Liver (tissue), 8 donors: ENCODE measurements at regions not wholly inside any gene's neighbourhood (a gene's known extent, or its start where the extent isn't known, plus 50 kb on each side); places are given as distances from the start of the nearest gene placed in this dataset.

ENCODE experiments used
- DNase-seq: peaks from one replicate; pipeline ENCODE4 v3.0.0-alpha.2; 2017; ENCODE audit warnings: low spot score
- H3K27ac ChIP-seq, 2 donors: one replicate each; pipeline ENCODE4 v1.7.0; 2013; ENCODE audit warnings: inconsistent platforms in 2 of 2, low read length in 2 of 2, control low read depth in 1 of 2, low read depth in 1 of 2, mild to moderate bottlenecking in 1 of 2
- H3K27me3 ChIP-seq, 4 donors: one replicate each; pipeline versions ENCODE4 v1.6.1 to v1.7.0; 2013; ENCODE audit warnings: low read length in 3 of 4, inconsistent platforms in 1 of 4, mild to moderate bottlenecking in 1 of 4, moderate library complexity in 1 of 4; ENCODE audit not compliant: control insufficient read depth in 4 of 4, insufficient read depth in 4 of 4
- H3K36me3 ChIP-seq, 4 donors: one replicate each; pipeline versions ENCODE4 v1.6.1 to v1.7.0; 2013; ENCODE audit warnings: low read length in 3 of 4, mild to moderate bottlenecking in 3 of 4, low read depth in 1 of 4, moderate library complexity in 1 of 4; ENCODE audit not compliant: control insufficient read depth in 4 of 4, insufficient read depth in 3 of 4
- H3K4me1 ChIP-seq, 4 donors: one replicate each; pipeline versions ENCODE4 v1.6.1 to v1.7.0; 2013; ENCODE audit warnings: low read length in 3 of 4, mild to moderate bottlenecking in 3 of 4, moderate library complexity in 1 of 4; ENCODE audit not compliant: control insufficient read depth in 4 of 4, insufficient read depth in 4 of 4
- H3K4me3 ChIP-seq, 3 donors: one replicate each; pipeline versions ENCODE4 v1.6.1 to v1.7.0; 2013; ENCODE audit warnings: low read length in 3 of 3, control low read depth in 1 of 3, low read depth in 1 of 3, mild to moderate bottlenecking in 1 of 3
- H3K9ac ChIP-seq, 2 donors: one replicate each; pipeline ENCODE4 v1.7.0; 2013; ENCODE audit warnings: low read length in 2 of 2, mild to moderate bottlenecking in 2 of 2, moderate library complexity in 2 of 2, control low read depth in 1 of 2, low read depth in 1 of 2
- H3K9me3 ChIP-seq, 4 donors: one replicate each; pipeline versions ENCODE4 v1.6.1 to v1.7.0; 2013; ENCODE audit warnings: low read length in 3 of 4; ENCODE audit not compliant: control insufficient read depth in 4 of 4
- EGR1 ChIP-seq, 2 donors: IDR thresholded peaks; 2 replicates each; pipeline ENCODE4 v1.6.1; 2016 to 2018; ENCODE audit warnings: antibody characterized with exemption in 2 of 2, low read depth in 2 of 2
- FOXA1 ChIP-seq: IDR thresholded peaks from 2 replicates; pipeline ENCODE4 v1.6.1; 2016; ENCODE audit warnings: antibody characterized with exemption
- GABPA ChIP-seq, 2 donors: IDR thresholded peaks in 1 of 2; conservative IDR thresholded peaks in 1 of 2; 2 replicates each; pipeline ENCODE4 v1.6.1; 2016; ENCODE audit warnings: antibody characterized with exemption in 2 of 2, mild to moderate bottlenecking in 1 of 2, moderate library complexity in 1 of 2
- HNF4G ChIP-seq: IDR thresholded peaks from 2 replicates; pipeline ENCODE4 v1.6.1; 2016; ENCODE audit warnings: antibody characterized with exemption
- JUND ChIP-seq, 2 donors: IDR thresholded peaks; 2 replicates each; pipeline ENCODE4 v1.6.1; 2016; ENCODE audit warnings: antibody characterized with exemption in 2 of 2
- NR2F2 ChIP-seq: IDR thresholded peaks from 2 replicates; pipeline ENCODE4 v1.6.1; 2016; ENCODE audit warnings: antibody characterized with exemption
- RAD21 ChIP-seq, 2 donors: IDR thresholded peaks; 2 replicates each; pipeline ENCODE4 v1.6.1; 2016; ENCODE audit warnings: antibody characterized with exemption in 2 of 2, mild to moderate bottlenecking in 2 of 2
- RXRA ChIP-seq, 2 donors: IDR thresholded peaks; 2 replicates each; pipeline ENCODE4 v1.6.1; 2017 to 2018; ENCODE audit warnings: antibody characterized with exemption in 2 of 2, mild to moderate bottlenecking in 1 of 2
- TAF1 ChIP-seq: conservative IDR thresholded peaks from 2 replicates; pipeline ENCODE4 v1.6.1; 2016; ENCODE audit warnings: antibody characterized with exemption, mild to moderate bottlenecking
- YY1 ChIP-seq: IDR thresholded peaks from 2 replicates; pipeline ENCODE4 v1.6.1; 2016; ENCODE audit warnings: antibody characterized with exemption, mild to moderate bottlenecking
- WGBS: extraction: QIAGEN DNeasy Blood & Tissue Kit; methylation state at CpG from one replicate; pipeline ENCODE4 v1.1.7; 2013; 5-methylcytosine and 5-hydroxymethylcytosine counted together
- TF ChIP-seq, protein P1 (sequence below): IDR thresholded peaks from 2 replicates; pipeline ENCODE4 v1.6.1; 2016; ENCODE audit warnings: antibody characterized with exemption
- TF ChIP-seq, protein P2 (sequence below): IDR thresholded peaks from 2 replicates; pipeline ENCODE4 v1.6.1; 2016; ENCODE audit warnings: antibody characterized with exemption, mild to moderate bottlenecking
- TF ChIP-seq, protein P3 (sequence below): IDR thresholded peaks from 2 replicates; pipeline ENCODE4 v1.6.1; 2016; ENCODE audit warnings: antibody characterized with exemption
- TF ChIP-seq, protein P4 (sequence below): fragments of 150-350 bp; IDR thresholded peaks from 2 replicates; pipeline ENCODE4 v1.5.1; 2017; ENCODE audit warnings: improper control_type of control experiment, low read depth, low read length; ENCODE audit not compliant: missing input control
- TF ChIP-seq, protein P5 (sequence below): IDR thresholded peaks from 2 replicates; pipeline ENCODE4 v1.6.1; 2016; ENCODE audit warnings: antibody characterized with exemption
- donor health status: healthy.
- donor health status: healthy.
- donor health status: healthy.
- donor health status: healthy.
- donor health status: healthy.

DNA sequence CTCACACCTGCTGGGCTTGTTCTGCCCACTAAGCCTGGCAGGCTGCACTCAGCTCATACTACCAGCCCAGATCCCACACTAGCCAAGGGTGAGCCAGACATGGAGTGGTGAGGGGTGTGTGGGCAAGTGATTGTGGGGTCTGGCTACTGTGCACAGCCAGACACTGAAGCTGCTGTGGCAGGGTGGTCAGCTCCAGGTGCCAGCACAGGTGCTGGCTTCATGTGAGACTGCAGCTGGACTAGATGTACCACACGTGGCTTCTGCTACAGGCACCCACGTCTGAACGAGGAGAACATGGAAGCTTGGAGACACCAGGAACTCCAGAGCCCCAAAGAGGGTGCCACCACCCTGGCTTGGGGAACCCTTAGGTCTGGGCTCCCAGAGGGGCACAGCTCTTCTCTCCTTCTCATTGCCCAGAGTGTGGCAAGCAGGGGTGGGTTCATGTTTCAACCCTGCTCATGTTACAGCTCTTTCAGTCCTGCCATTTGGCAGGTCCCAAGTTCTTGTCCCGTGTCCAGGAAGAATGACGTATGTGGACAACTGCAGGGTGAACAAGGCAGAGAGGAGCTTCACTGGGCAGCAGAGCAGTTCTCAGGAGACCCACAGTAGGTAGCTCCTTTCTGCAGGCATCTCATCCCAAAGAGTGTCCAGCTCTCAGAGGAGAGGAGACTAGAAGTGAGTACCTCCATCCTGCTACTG, 1624.2 kb upstream of the TMEFF2 start:
- no peak for DNase-seq
- no peak overlapping the region for H3K9ac ChIP-seq
- H3K27ac ChIP-seq = no peak overlapping the region

DNA sequence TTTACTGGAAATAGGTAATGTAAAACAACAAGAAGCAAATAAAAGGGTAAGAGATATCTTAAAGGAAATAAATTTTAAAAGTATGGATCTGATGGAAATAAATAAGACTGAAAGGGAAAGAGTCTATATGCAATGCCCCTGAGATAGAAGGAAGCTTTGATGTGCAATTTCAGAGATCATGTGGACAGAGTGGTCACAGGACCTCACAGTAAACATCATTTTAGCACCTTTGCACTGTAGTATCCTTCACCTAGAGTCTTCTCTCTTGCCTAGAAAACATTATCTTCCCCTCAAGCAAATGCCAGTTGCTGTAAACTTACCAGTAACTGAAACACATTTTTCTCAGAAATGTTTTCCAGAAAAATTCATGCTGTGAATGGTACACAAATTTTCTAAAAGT, 1621.3 kb upstream of the TMEFF2 start:
- DNase-seq = no peak
- Histone ChIP-seq H3K9me3 (peaks cover 0 to 7% (median 4%) of the 10 kb centered on the region in 4 donors), H3K27me3 (no peaks in the 10 kb centered on the region), H3K4me3 (no peak overlapping the region), H3K9ac (no peak overlapping the region), H3K27ac (no peak overlapping the region), H3K36me3 (no peaks in the 10 kb centered on the region), H3K4me1 (no peaks in the 10 kb centered on the region)
- TF ChIP-seq, protein P1, sequence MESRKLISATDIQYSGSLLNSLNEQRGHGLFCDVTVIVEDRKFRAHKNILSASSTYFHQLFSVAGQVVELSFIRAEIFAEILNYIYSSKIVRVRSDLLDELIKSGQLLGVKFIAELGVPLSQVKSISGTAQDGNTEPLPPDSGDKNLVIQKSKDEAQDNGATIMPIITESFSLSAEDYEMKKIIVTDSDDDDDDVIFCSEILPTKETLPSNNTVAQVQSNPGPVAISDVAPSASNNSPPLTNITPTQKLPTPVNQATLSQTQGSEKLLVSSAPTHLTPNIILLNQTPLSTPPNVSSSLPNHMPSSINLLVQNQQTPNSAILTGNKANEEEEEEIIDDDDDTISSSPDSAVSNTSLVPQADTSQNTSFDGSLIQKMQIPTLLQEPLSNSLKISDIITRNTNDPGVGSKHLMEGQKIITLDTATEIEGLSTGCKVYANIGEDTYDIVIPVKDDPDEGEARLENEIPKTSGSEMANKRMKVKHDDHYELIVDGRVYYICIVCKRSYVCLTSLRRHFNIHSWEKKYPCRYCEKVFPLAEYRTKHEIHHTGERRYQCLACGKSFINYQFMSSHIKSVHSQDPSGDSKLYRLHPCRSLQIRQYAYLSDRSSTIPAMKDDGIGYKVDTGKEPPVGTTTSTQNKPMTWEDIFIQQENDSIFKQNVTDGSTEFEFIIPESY = no peak
- TF ChIP-seq, protein P2, sequence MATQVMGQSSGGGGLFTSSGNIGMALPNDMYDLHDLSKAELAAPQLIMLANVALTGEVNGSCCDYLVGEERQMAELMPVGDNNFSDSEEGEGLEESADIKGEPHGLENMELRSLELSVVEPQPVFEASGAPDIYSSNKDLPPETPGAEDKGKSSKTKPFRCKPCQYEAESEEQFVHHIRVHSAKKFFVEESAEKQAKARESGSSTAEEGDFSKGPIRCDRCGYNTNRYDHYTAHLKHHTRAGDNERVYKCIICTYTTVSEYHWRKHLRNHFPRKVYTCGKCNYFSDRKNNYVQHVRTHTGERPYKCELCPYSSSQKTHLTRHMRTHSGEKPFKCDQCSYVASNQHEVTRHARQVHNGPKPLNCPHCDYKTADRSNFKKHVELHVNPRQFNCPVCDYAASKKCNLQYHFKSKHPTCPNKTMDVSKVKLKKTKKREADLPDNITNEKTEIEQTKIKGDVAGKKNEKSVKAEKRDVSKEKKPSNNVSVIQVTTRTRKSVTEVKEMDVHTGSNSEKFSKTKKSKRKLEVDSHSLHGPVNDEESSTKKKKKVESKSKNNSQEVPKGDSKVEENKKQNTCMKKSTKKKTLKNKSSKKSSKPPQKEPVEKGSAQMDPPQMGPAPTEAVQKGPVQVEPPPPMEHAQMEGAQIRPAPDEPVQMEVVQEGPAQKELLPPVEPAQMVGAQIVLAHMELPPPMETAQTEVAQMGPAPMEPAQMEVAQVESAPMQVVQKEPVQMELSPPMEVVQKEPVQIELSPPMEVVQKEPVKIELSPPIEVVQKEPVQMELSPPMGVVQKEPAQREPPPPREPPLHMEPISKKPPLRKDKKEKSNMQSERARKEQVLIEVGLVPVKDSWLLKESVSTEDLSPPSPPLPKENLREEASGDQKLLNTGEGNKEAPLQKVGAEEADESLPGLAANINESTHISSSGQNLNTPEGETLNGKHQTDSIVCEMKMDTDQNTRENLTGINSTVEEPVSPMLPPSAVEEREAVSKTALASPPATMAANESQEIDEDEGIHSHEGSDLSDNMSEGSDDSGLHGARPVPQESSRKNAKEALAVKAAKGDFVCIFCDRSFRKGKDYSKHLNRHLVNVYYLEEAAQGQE = no peak
- TF ChIP-seq, protein P3, sequence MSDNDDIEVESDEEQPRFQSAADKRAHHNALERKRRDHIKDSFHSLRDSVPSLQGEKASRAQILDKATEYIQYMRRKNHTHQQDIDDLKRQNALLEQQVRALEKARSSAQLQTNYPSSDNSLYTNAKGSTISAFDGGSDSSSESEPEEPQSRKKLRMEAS = no peak
- TF ChIP-seq, protein P4, sequence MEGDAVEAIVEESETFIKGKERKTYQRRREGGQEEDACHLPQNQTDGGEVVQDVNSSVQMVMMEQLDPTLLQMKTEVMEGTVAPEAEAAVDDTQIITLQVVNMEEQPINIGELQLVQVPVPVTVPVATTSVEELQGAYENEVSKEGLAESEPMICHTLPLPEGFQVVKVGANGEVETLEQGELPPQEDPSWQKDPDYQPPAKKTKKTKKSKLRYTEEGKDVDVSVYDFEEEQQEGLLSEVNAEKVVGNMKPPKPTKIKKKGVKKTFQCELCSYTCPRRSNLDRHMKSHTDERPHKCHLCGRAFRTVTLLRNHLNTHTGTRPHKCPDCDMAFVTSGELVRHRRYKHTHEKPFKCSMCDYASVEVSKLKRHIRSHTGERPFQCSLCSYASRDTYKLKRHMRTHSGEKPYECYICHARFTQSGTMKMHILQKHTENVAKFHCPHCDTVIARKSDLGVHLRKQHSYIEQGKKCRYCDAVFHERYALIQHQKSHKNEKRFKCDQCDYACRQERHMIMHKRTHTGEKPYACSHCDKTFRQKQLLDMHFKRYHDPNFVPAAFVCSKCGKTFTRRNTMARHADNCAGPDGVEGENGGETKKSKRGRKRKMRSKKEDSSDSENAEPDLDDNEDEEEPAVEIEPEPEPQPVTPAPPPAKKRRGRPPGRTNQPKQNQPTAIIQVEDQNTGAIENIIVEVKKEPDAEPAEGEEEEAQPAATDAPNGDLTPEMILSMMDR = no peak
- TF ChIP-seq HNF4G (no peak), NR2F2 (no peak), YY1 (no peak), TAF1 (no peak), FOXA1 (no peak)
- TF ChIP-seq, protein P5, sequence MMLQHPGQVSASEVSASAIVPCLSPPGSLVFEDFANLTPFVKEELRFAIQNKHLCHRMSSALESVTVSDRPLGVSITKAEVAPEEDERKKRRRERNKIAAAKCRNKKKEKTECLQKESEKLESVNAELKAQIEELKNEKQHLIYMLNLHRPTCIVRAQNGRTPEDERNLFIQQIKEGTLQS = no peak

More for the DNA sequence above, 1624.2 kb upstream of the TMEFF2 start:
- H3K4me3 ChIP-seq = no peak overlapping the region
- TF ChIP-seq EGR1 (IDR thresholded peaks at IDR 0.05; ENCODE audit: low read depth in 2 of 2) (no peak), HNF4G (no peak), RXRA (IDR thresholded peaks at IDR 0.05) (no peak), TAF1 (no peak), YY1 (no peak), GABPA (IDR thresholded peaks at IDR 0.05 in 1 of 2, conservative IDR thresholded peaks at IDR 0.05 in 1 of 2) (no peak), JUND (IDR thresholded peaks at IDR 0.05) (no peak), RAD21 (IDR thresholded peaks at IDR 0.05) (no peak)
- no peaks in the 10 kb centered on the region for H3K36me3 ChIP-seq
- 80% methylated on average over 5 of the region's 5 CpGs for WGBS
- H3K9me3 ChIP-seq = peaks cover 0 to 7% (median 4%) of the 10 kb centered on the region in 4 donors
- H3K27me3 ChIP-seq = no peaks in the 10 kb centered on the region
- H3K4me1 ChIP-seq = no peaks in the 10 kb centered on the region
